ENCODE measurements at regions not wholly inside any gene's neighbourhood (a gene's known extent, or its start where the extent isn't known, plus 50 kb on each side); places are given as distances from the start of the nearest gene placed in this dataset.

- H3K4me3 ChIP-seq (ENCODE audit: low read depth, low read length) = no peak overlapping the region
- H3K36me3 ChIP-seq (ENCODE audit: control insufficient read depth in 2 of 2, insufficient read depth in 1 of 2, low read length in 2 of 2) = no peaks in the 10 kb centered on the region
- POLR2A ChIA-PET = no interaction called here
- CTCF ChIA-PET = interaction anchor here (0.6 to 1.6 kb wide), 2 partner anchors 24 to 152 kb away, joined by 3 to 7 read pairs; no protein-coding TSS in a partner anchor
- H3K4me1 ChIP-seq (ENCODE audit: control insufficient read depth, insufficient read depth, low read length) = peaks cover 15% of the 10 kb centered on the region
- TF ChIP-seq, protein P1, sequence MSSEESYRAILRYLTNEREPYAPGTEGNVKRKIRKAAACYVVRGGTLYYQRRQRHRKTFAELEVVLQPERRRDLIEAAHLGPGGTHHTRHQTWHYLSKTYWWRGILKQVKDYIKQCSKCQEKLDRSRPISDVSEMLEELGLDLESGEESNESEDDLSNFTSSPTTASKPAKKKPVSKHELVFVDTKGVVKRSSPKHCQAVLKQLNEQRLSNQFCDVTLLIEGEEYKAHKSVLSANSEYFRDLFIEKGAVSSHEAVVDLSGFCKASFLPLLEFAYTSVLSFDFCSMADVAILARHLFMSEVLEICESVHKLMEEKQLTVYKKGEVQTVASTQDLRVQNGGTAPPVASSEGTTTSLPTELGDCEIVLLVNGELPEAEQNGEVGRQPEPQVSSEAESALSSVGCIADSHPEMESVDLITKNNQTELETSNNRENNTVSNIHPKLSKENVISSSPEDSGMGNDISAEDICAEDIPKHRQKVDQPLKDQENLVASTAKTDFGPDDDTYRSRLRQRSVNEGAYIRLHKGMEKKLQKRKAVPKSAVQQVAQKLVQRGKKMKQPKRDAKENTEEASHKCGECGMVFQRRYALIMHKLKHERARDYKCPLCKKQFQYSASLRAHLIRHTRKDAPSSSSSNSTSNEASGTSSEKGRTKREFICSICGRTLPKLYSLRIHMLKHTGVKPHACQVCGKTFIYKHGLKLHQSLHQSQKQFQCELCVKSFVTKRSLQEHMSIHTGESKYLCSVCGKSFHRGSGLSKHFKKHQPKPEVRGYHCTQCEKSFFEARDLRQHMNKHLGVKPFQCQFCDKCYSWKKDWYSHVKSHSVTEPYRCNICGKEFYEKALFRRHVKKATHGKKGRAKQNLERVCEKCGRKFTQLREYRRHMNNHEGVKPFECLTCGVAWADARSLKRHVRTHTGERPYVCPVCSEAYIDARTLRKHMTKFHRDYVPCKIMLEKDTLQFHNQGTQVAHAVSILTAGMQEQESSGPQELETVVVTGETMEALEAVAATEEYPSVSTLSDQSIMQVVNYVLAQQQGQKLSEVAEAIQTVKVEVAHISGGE (tag by site-specific recombination; conservative IDR thresholded peaks at IDR 0.05; ENCODE audit: low read depth) = no peak
- TF ChIP-seq ZNF184 (tag by site-specific recombination; IDR thresholded peaks at IDR 0.05) (no peak), ZNF335 (tag by site-specific recombination; conservative IDR thresholded peaks at IDR 0.05) (peak; percentile 44; the same call in 1 of the 2 replicates)
- TF ChIP-seq, protein P2, sequence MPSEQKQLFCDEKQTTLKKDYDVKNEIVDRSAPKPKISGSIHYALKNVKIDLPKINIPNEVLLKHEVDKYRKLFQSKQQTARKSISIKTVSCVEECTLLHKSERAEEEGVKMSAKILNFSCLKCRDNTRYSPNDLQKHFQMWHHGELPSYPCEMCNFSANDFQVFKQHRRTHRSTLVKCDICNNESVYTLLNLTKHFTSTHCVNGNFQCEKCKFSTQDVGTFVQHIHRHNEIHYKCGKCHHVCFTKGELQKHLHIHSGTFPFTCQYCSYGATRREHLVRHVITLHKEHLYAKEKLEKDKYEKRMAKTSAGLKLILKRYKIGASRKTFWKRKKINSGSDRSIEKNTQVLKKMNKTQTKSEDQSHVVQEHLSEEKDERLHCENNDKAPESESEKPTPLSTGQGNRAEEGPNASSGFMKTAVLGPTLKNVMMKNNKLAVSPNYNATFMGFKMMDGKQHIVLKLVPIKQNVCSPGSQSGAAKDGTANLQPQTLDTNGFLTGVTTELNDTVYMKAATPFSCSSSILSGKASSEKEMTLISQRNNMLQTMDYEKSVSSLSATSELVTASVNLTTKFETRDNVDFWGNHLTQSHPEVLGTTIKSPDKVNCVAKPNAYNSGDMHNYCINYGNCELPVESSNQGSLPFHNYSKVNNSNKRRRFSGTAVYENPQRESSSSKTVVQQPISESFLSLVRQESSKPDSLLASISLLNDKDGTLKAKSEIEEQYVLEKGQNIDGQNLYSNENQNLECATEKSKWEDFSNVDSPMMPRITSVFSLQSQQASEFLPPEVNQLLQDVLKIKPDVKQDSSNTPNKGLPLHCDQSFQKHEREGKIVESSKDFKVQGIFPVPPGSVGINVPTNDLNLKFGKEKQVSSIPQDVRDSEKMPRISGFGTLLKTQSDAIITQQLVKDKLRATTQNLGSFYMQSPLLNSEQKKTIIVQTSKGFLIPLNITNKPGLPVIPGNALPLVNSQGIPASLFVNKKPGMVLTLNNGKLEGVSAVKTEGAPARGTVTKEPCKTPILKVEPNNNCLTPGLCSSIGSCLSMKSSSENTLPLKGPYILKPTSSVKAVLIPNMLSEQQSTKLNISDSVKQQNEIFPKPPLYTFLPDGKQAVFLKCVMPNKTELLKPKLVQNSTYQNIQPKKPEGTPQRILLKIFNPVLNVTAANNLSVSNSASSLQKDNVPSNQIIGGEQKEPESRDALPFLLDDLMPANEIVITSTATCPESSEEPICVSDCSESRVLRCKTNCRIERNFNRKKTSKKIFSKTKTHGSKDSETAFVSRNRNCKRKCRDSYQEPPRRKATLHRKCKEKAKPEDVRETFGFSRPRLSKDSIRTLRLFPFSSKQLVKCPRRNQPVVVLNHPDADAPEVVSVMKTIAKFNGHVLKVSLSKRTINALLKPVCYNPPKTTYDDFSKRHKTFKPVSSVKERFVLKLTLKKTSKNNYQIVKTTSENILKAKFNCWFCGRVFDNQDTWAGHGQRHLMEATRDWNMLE (tag by site-specific recombination; conservative IDR thresholded peaks at IDR 0.05; ENCODE audit: low read depth) = no peak
- H3K27ac ChIP-seq (ENCODE audit: extremely low read depth, low read depth, low read length) = no peak overlapping the region
- no peaks in the 10 kb centered on the region for H3K9me3 ChIP-seq (ENCODE audit: control insufficient read depth, insufficient read depth, low read depth, low read length)
Observed at GRCh38 chr10:113360870-113361269, 192.0 kb upstream of the HABP2 start.

GRCh38 chr10:113362645-113363091 lies 190.2 kb upstream of the HABP2 start:
- ChIA-PET CTCF (interaction anchor here (1.2 kb wide), 1 partner anchor 21 kb away, joined by 4 read pairs; no protein-coding TSS in a partner anchor), POLR2A (no interaction called here)
- peaks cover 15% of the 10 kb centered on the region for H3K4me1 ChIP-seq (ENCODE audit: control insufficient read depth, insufficient read depth, low read length)
- H3K9me3 ChIP-seq (ENCODE audit: control insufficient read depth, insufficient read depth, low read depth, low read length) = no peaks in the 10 kb centered on the region
- no peak overlapping the region for H3K4me3 ChIP-seq (ENCODE audit: low read depth, low read length)
- peak overlapping the region; percentile 29 for H3K27ac ChIP-seq (ENCODE audit: extremely low read depth, low read depth, low read length)
- no peaks in the 10 kb centered on the region for H3K36me3 ChIP-seq (ENCODE audit: control insufficient read depth in 2 of 2, insufficient read depth in 1 of 2, low read length in 2 of 2)
- TF ChIP-seq ZNF776 (tag by site-specific recombination; IDR thresholded peaks at IDR 0.05; ENCODE audit: borderline replicate concordance) = no peak
- peak; percentile 3; the same call in 1 of the 2 replicates for TF ChIP-seq SP3 (tag by site-specific recombination; IDR thresholded peaks at IDR 0.05)
- TF ChIP-seq ZNF555 (tag by site-specific recombination; conservative IDR thresholded peaks at IDR 0.05) = no peak
- TF ChIP-seq, protein P3, sequence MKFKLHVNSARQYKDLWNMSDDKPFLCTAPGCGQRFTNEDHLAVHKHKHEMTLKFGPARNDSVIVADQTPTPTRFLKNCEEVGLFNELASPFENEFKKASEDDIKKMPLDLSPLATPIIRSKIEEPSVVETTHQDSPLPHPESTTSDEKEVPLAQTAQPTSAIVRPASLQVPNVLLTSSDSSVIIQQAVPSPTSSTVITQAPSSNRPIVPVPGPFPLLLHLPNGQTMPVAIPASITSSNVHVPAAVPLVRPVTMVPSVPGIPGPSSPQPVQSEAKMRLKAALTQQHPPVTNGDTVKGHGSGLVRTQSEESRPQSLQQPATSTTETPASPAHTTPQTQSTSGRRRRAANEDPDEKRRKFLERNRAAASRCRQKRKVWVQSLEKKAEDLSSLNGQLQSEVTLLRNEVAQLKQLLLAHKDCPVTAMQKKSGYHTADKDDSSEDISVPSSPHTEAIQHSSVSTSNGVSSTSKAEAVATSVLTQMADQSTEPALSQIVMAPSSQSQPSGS (tag by site-specific recombination; IDR thresholded peaks at IDR 0.05; ENCODE audit: low read depth) = no peak
- no peak for TF ChIP-seq ZFP41 (tag by site-specific recombination; IDR thresholded peaks at IDR 0.05; ENCODE audit: borderline replicate concordance)
- 0 out of 2 replicates have a peak, but pooled peaks have one; percentile 21 for TF ChIP-seq ZNF24 (tag by site-specific recombination; IDR thresholded peaks at IDR 0.05)
- TF ChIP-seq, protein P1 (tag by site-specific recombination; conservative IDR thresholded peaks at IDR 0.05; ENCODE audit: low read depth) = no peak
- TF ChIP-seq ZNF274 (IDR thresholded peaks at IDR 0.05; ENCODE audit: low read length) = no peak
- no peak for TF ChIP-seq ZNF274 (tag by site-specific recombination; IDR thresholded peaks at IDR 0.05; ENCODE audit: borderline replicate concordance)
- peak; percentile 80 for TF ChIP-seq ZBTB17 (tag by site-specific recombination; IDR thresholded peaks at IDR 0.05)
- TF ChIP-seq, protein P4, sequence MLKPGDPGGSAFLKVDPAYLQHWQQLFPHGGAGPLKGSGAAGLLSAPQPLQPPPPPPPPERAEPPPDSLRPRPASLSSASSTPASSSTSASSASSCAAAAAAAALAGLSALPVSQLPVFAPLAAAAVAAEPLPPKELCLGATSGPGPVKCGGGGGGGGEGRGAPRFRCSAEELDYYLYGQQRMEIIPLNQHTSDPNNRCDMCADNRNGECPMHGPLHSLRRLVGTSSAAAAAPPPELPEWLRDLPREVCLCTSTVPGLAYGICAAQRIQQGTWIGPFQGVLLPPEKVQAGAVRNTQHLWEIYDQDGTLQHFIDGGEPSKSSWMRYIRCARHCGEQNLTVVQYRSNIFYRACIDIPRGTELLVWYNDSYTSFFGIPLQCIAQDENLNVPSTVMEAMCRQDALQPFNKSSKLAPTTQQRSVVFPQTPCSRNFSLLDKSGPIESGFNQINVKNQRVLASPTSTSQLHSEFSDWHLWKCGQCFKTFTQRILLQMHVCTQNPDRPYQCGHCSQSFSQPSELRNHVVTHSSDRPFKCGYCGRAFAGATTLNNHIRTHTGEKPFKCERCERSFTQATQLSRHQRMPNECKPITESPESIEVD (tag by site-specific recombination; IDR thresholded peaks at IDR 0.05) = peak; percentile 41
- TF ChIP-seq ZNF660 (tag by site-specific recombination; IDR thresholded peaks at IDR 0.05) = 0 out of 2 replicates have a peak, but pooled peaks have one; percentile 39
- no peak for TF ChIP-seq ZNF302 (tag by site-specific recombination; IDR thresholded peaks at IDR 0.05; ENCODE audit: low read depth)
- TF ChIP-seq ZNF561 (tag by site-specific recombination; IDR thresholded peaks at IDR 0.05; ENCODE audit: borderline replicate concordance) = 0 out of 2 replicates have a peak, but pooled peaks have one; percentile 41
- 0 out of 2 replicates have a peak, but pooled peaks have one; percentile 38 for TF ChIP-seq MZF1 (tag by site-specific recombination; IDR thresholded peaks at IDR 0.05; ENCODE audit: borderline replicate concordance)

Measured in HEK293 (cell line).